ENCODE measurements at regions not wholly inside any gene's neighbourhood (a gene's known extent, or its start where the extent isn't known, plus 50 kb on each side); places are given as distances from the start of the nearest gene placed in this dataset.

- Histone ChIP-seq H3K36me3 (replicated peaks; ENCODE audit: insufficient read depth, low read depth) (no peaks in the 10 kb centered on the region), H3K4me3 (no peak overlapping the region), H3K79me2 (no peaks in the 10 kb centered on the region), H2AFZ (no peak overlapping the region), H3K9me2 (replicated peaks; ENCODE audit: insufficient read depth) (no peaks in the 10 kb centered on the region), H4K20me1 (ENCODE audit: insufficient read depth, poor library complexity, severe bottlenecking) (no peaks in the 10 kb centered on the region), H3K27ac (no peak overlapping the region), H3K9me3 (ENCODE audit: low read depth) (no peaks in the 10 kb centered on the region), H3K4me1 (ENCODE audit: insufficient read depth) (no peaks in the 10 kb centered on the region), H3K4me2 (no peak overlapping the region), H3K27me3 (no peaks in the 10 kb centered on the region)
- WGBS (ENCODE audit: low lambda C conversion rate, missing lambda C conversion rate), result 97% methylated on average over 1 of the region's 1 CpG
- TF ChIP-seq CTCF (IDR thresholded peaks at IDR 0.05; ENCODE audit: poor library complexity) (no peak), EZH2 (IDR thresholded peaks at IDR 0.05; ENCODE audit: borderline replicate concordance) (no peak), EZH2phosphoT487 (IDR thresholded peaks at IDR 0.05; ENCODE audit: low read depth, severe bottlenecking, unreplicated experiment) (no peak)
- no peak for DNase-seq (ENCODE audit: low spot score)
Measured at GRCh38 chr12:89289720-89290119, 62.6 kb downstream of the DUSP6 start.

GRCh38 chr12:89288959-89289358 is 63.3 kb downstream of the DUSP6 start:
- Histone ChIP-seq H4K20me1 (ENCODE audit: insufficient read depth, poor library complexity, severe bottlenecking) (no peaks in the 10 kb centered on the region), H3K4me3 (no peak overlapping the region), H3K9me3 (ENCODE audit: low read depth) (no peaks in the 10 kb centered on the region), H3K79me2 (no peaks in the 10 kb centered on the region), H2AFZ (no peak overlapping the region), H3K4me2 (no peak overlapping the region), H3K27ac (no peak overlapping the region), H3K9me2 (replicated peaks; ENCODE audit: insufficient read depth) (no peaks in the 10 kb centered on the region), H3K4me1 (ENCODE audit: insufficient read depth) (no peaks in the 10 kb centered on the region), H3K27me3 (no peaks in the 10 kb centered on the region), H3K36me3 (replicated peaks; ENCODE audit: insufficient read depth, low read depth) (no peaks in the 10 kb centered on the region)
- no peak for DNase-seq (ENCODE audit: low spot score)
- TF ChIP-seq EZH2 (IDR thresholded peaks at IDR 0.05; ENCODE audit: borderline replicate concordance), result no peak
- no peak for TF ChIP-seq CTCF (IDR thresholded peaks at IDR 0.05; ENCODE audit: poor library complexity)
- TF ChIP-seq EZH2phosphoT487 (IDR thresholded peaks at IDR 0.05; ENCODE audit: low read depth, severe bottlenecking, unreplicated experiment), result no peak

- Histone ChIP-seq H3K4me1 (ENCODE audit: insufficient read depth) (no peaks in the 10 kb centered on the region), H3K4me2 (no peak overlapping the region), H2AFZ (no peak overlapping the region), H3K36me3 (replicated peaks; ENCODE audit: insufficient read depth, low read depth) (no peaks in the 10 kb centered on the region), H3K27ac (no peak overlapping the region), H3K4me3 (no peak overlapping the region), H3K9me2 (replicated peaks; ENCODE audit: insufficient read depth) (no peaks in the 10 kb centered on the region), H4K20me1 (ENCODE audit: insufficient read depth, poor library complexity, severe bottlenecking) (no peaks in the 10 kb centered on the region), H3K9me3 (ENCODE audit: low read depth) (no peaks in the 10 kb centered on the region), H3K79me2 (no peaks in the 10 kb centered on the region), H3K27me3 (no peaks in the 10 kb centered on the region)
- TF ChIP-seq EZH2 (IDR thresholded peaks at IDR 0.05; ENCODE audit: borderline replicate concordance) (no peak), CTCF (IDR thresholded peaks at IDR 0.05; ENCODE audit: poor library complexity) (no peak), EZH2phosphoT487 (IDR thresholded peaks at IDR 0.05; ENCODE audit: low read depth, severe bottlenecking, unreplicated experiment) (no peak)
- DNase-seq (ENCODE audit: low spot score), result no peak
- whole genome bisulfite sequencing (ENCODE audit: low lambda C conversion rate, missing lambda C conversion rate), result 75% methylated on average over 3 of the region's 3 CpGs
Measured at GRCh38 chr12:89286501-89286900, 65.8 kb downstream of the DUSP6 start.

- Histone ChIP-seq H3K4me2 (no peak overlapping the region), H3K79me2 (no peaks in the 10 kb centered on the region)
Measured at GRCh38 chr12:89281539-89281867, 70.8 kb downstream of the DUSP6 start.

More at GRCh38 chr12:89281539-89281867, 70.8 kb downstream of the DUSP6 start:
- TF ChIP-seq EZH2 (IDR thresholded peaks at IDR 0.05; ENCODE audit: borderline replicate concordance) (no peak), CTCF (IDR thresholded peaks at IDR 0.05; ENCODE audit: poor library complexity) (no peak), EZH2phosphoT487 (IDR thresholded peaks at IDR 0.05; ENCODE audit: low read depth, severe bottlenecking, unreplicated experiment) (no peak)
- Histone ChIP-seq H3K9me2 (replicated peaks; ENCODE audit: insufficient read depth) (no peaks in the 10 kb centered on the region), H3K36me3 (replicated peaks; ENCODE audit: insufficient read depth, low read depth) (no peaks in the 10 kb centered on the region), H4K20me1 (ENCODE audit: insufficient read depth, poor library complexity, severe bottlenecking) (no peaks in the 10 kb centered on the region), H3K27ac (no peak overlapping the region), H3K4me3 (no peak overlapping the region), H3K9me3 (ENCODE audit: low read depth) (no peaks in the 10 kb centered on the region), H2AFZ (no peak overlapping the region), H3K4me1 (ENCODE audit: insufficient read depth) (no peaks in the 10 kb centered on the region), H3K27me3 (no peaks in the 10 kb centered on the region)
- no peak for DNase-seq (ENCODE audit: low spot score)
- 100% methylated on average over 4 of the region's 4 CpGs for WGBS (ENCODE audit: low lambda C conversion rate, missing lambda C conversion rate)

All from hepatocyte (in vitro differentiated cells).